HG03469 (cell line): ENCODE measurements at regions not wholly inside any gene's neighbourhood (a gene's known extent, or its start where the extent isn't known, plus 50 kb on each side); places are given as distances from the start of the nearest gene placed in this dataset.

Source experiments
- ATAC-seq: cut with Tn5 transposase; IDR thresholded peaks from one replicate; pipeline ENCODE4 v1.9.1; 2021; ENCODE audit warnings: mild to moderate bottlenecking, moderate library complexity, moderate number of reproducible peaks; ENCODE audit not compliant: unreplicated experiment

GRCh38 chr21:39124681-39125251 lies 58.5 kb downstream of the PSMG1 start:
- ATAC-seq = no peak

GRCh38 chr21:39123375-39123774 lies 59.9 kb downstream of the PSMG1 start:
- ATAC-seq = no peak

GRCh38 chr21:39121600-39122355 lies 61.5 kb downstream of the PSMG1 start:
- ATAC-seq = no peak

GRCh38 chr21:39120876-39121599 lies 62.2 kb downstream of the PSMG1 start:
- ATAC-seq = no peak

DNA sequence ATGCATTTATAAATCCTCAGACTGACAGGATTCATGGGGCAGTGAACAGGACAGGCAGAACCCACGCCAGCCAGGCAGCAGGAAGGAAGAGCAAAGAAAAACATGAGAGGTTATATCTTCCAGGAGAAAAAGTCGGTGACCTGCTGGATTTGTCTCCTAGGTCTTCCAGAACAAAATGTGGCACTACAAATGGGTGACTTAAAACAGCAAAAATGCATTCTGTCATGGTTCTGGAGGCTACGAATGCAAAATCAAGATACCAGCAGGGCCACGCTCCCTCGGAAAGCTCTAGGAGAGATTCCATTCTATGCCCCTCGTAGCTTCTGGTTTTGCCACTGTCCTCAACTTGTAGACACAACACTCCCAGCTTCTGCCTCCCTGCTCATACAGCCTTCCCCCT lies 63.4 kb downstream of the PSMG1 start:
- ATAC-seq = no peak

DNA sequence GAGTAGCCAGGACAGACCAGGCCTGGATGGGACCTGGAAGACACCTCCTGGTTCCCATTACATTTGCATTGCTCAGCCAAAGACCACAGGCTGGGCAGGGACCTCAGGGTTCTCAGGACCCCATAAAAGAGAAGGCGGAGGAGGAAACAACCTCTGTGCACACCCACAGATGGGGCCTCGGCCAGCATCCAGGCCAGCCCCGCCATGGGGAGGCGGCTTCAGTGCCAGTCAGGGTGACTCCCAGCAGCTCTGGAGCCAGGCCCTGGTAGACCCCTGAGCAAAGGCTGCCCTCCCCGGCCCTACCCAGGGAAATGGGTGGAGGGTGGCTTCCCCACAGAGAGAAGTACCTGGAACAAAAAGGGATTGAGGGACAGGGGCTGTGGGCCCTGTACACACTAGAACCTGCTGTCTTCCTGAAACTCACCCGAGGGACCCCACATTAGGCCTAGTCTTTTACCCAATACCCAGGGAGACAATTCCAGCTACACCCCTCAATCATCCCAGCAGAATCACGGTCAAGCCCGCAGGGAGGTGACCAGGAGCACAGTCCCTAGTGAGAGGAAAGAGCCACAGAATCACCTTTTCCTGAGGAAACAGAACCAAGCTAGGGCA lies 64.5 kb downstream of the PSMG1 start:
- ATAC-seq = no peak

- no peak for ATAC-seq
Observed at GRCh38 chr21:39118061-39118460, 65.2 kb downstream of the PSMG1 start.

DNA sequence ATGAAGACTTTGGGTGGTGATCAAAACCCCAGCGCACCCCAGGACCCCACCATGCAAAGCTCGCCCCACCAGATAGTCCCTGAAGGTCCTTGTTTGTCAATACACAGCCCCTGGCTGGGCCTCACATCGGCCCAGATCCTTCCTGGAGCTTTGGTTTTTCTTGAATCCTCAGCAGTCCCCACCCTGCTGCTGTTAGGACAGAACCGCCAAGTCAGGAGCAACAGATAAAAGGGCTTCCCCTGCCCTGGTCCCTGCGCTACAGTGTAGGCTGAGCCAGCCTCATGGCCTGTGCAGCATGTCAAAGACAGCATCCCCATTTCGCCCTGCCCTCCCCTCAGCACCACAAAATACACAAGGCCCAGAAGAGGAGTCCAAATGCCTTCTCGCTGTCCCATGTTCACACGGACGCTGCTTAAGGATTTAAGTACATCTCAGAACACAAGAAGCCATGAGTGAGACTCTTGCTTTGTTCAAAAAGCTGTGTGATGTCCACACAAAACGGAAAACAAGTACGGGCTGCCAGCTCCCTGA lies 65.7 kb downstream of the PSMG1 start:
- ATAC-seq = no peak

- ATAC-seq = no peak
Observed at GRCh38 chr21:39116761-39117439, 66.4 kb downstream of the PSMG1 start.

DNA sequence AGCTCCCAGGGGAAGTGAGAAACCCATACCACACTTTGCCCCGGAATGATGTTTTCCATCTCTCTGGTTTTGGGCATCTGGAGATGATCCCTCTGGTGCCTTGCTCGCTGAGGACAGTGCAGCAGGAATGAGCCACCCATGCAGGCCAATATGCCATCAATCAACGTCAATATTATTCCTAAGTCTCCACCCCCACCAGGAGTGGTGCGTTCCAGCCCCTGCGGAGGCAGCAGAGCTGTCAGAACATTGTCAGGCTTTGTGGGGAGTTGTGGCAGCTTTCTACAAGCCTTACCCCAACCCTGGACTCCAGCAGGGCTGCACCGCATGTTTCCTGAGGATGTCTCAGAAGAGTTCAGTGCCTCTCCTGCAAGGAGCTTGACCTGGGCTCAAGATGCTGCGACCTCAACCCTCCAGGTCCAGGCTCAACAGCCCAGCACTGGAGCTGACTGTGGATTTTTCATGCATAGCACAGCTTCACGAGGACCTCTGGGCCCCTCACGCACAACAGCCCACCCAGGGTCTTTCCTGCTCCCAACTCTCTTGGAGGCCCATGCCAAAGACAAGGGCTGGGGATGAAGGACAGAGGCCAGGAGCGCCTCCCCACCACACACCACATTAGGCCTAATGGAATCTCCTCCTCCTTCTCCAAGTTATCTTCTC lies 67.5 kb downstream of the PSMG1 start:
- no peak for ATAC-seq

DNA sequence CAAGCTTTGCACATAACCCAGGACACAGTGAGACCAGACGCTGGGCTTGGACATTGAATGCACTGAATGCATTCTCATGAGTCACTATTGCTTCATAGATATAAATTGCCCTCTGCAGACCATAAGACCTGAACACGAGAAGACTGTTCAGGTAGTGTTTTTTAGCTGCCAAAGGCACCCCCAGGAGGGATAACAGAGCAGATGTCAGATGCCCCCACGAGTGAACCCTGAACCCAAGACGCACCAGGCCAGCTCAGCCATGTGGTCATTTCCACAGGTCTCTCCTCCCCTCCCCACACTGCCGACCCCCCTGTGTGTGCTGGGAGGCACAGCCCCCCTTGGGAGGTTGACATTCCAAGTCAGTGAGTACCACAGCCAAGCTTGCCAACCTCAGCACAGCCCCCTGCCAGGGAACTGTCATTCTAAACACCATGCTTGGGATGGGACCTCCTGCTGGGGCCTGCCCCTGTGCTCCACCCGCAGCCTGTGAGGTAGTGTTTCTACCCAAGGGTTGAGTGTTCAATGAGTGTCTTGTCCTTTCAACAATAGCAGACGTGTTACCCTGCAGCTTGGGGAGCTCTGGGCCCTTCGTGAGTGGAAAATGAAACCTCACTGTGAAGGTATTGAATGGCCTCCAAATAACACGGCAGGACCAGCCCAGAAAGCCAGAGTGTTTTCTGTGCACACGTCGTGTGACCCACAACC lies 68.2 kb downstream of the PSMG1 start:
- no peak for ATAC-seq

GRCh38 chr21:39111931-39112550 lies 71.2 kb downstream of the PSMG1 start:
- no peak for ATAC-seq

- ATAC-seq = no peak
Observed at GRCh38 chr21:39110431-39110830, 72.8 kb downstream of the PSMG1 start.

GRCh38 chr21:39109596-39110210 lies 73.5 kb downstream of the PSMG1 start:
- no peak for ATAC-seq

GRCh38 chr21:39109163-39109530 lies 74.1 kb downstream of the PSMG1 start:
- ATAC-seq = no peak

DNA sequence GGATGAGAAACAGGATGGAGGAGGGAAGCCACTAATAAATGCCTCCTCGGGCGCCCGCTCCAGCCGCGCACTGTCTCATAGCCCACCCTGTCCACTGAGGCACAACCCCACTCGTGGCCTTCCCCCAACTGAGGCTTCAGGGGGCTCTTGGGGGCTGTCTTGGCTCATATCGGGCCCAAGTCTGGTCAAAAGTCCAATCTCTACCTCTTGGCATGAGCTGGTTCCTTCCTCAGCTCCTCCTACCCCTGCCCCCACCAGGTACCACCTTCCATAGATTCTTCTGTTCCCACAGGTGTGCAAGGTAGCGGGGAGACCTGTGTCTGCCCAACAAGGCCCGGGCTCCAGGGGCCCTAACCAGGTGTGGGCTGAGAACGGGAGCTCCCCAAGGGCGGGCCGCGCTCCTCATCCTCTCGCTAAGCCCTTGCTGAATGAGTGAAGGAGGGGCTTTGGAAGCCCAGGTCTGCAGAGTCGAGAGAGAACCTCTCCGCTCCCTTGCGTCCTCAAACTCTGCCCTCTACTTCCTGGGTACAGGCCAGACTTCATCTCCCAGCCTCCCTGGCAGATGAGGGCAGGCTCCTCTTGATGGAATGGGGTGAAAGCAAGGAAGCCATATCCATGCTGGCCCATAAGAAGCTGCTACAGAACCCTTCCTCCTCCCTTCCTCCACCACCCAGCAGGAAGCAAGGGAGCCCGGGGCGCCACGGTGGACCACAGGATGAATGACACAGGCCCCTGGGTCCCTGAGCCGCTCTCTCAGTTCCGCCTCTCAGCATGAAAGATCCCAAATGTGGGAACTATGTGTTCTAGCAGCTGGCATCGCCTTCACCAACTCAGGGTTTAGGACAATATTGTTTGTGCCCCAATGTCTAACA lies 74.7 kb downstream of the PSMG1 start:
- no peak for ATAC-seq

DNA sequence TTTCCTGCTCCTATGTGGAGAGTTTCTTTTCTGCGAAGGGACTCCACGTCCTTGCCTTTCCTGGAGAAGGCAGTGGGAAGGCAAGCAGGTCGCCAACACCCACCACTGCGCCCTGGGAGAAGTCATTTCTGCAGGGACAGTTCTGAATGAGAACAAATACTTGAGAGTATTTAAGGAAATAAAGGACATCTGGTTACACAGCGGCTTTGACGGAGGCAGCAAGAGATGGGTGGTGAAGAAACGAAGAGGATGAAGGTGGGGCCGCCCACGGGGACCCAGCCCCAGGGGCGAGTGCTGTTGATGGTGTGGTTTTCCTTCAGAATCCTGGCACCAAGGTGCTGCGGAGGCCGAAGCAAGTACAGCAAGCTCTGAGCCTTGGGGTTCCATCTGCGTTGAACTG lies 75.5 kb downstream of the PSMG1 start:
- ATAC-seq = no peak

DNA sequence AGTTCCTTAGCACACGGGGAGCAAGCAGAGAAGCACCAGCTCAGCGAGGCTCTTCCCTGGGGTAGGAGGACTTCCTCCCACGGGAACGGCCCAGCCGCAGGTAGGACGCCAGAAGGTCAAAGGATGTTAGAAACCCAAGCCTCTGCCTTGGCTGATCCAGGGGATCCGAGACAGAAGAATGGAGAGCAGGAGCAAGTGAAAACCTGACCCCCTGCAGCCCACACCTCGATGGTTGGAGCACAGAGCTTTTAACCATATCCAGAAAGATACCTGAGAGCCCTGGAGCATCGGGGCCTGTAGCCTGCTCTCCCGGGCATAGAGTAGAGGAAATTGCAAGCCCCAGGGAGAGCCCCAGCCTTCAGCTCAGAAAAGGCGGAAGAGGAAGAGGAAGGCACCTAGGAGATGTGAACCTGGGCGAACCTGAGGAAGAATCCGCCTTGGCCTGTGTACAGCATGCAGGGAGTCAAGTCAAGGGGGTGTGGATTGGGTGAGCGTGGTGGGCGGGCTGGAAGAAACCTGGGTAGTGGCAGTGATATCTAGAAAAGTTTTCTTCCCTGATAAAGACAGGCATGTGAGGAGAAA lies 76.3 kb downstream of the PSMG1 start:
- ATAC-seq = no peak
